GM19351 (cell line): ENCODE measurements at regions not wholly inside any gene's neighbourhood (a gene's known extent, or its start where the extent isn't known, plus 50 kb on each side); places are given as distances from the start of the nearest gene placed in this dataset.
"Not testable (repeated sequence)": the region's sequence is repeated elsewhere in the genome, so short reads cannot be mapped to it uniquely, and the experiment has no call there.

Experiments used
- ATAC-seq: cut with Tn5 transposase; IDR thresholded peaks from one replicate; pipeline ENCODE4 v1.9.1; 2021; ENCODE audit warnings: mild to moderate bottlenecking, moderate library complexity; ENCODE audit not compliant: unreplicated experiment

DNA sequence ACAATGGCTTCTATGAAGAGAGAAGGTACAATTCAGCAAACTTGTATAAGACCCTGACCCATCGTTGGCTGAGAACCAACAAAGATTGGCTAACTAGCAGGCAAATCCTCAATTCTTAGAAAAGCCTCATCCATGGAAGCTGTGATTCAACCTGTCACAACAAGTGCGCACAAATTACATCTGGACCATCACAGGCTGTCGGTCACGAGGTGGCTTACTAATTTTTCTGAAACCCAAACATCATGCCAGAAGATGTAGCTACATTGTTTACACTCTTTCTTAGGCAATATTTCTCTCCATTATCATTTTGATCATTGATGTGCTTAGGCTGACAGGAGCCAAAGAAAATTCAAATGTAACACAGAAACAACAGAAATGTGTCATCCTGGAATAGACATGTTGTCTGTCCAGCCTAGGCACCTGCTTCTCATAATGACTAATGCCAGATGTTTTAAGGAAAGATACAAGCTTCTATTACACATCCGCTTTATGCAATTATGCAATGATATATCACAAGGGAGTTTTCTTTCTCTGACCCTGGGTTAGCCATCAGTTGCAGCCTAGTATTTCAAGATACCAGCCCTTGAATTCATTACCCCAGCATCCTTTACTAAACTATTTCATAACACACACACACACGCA is 92.9 kb upstream of the DIO2 start:
- no peak for ATAC-seq

- ATAC-seq, result no peak
These were observed 89.0 kb upstream of the DIO2 start for GRCh38 chr14:80300351-80300750.

DNA sequence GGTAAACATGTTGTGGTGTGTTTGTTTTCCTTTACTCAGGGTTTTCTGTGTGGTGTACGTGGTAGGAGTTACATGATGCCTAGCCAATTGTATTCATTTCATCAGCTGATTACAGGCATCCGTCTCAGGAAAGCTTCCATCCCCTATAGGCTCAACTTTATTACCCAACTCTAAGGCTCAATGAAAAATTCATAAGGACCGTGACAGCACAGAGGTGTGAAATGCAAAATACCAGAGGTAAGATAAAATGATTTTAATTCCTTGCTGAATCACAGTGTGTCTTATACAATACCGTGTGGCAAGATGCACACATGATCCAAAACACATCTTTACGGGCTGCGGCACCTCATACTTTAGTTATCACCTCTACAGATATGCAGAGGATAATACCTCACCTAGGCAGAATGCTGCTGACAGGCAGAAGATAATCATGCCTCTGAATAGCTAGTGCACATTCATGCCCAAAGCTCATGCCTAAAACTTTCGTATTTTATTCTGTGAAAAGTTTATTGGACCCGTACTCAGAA is 87.2 kb upstream of the DIO2 start:
- no peak for ATAC-seq

GRCh38 chr14:80291101-80291500 is 79.8 kb upstream of the DIO2 start:
- ATAC-seq, result no peak

- not testable (repeated sequence) for ATAC-seq
These were observed 75.4 kb upstream of the DIO2 start for GRCh38 chr14:80286744-80287143.

- ATAC-seq, result no peak
These were observed 67.2 kb upstream of the DIO2 start for GRCh38 chr14:80278293-80279023.

DNA sequence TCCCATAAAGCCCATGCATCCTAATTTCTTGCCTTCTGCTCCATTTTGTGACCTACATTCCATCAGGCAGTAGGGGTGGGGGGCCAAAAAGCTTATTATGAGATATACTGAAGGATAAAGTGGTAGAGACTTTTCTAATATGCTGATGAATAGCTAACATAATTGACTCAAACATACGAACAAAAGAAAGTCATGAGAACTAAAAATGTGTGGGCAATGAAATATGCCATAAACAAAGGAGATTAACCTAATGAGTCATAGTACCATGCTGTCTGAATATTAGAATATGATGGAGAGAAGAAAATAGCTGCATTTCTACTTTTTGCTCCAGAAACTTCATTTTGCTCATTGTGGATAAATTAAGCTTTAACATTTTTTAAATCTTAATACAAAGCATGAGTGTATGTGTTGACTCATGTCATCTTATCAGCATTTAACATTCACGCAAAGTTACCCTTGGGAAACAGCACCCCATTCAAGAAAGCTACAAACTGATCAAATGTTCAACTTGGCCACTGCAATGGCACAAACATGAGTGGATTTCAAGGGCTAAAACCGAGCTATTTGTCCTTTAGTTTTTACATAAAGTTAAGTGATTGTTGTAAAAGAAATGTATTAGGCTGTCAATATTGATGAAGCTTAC is 64.0 kb upstream of the DIO2 start:
- no peak for ATAC-seq

GRCh38 chr14:80274310-80274709 is 63.0 kb upstream of the DIO2 start:
- not testable (repeated sequence) for ATAC-seq

GRCh38 chr14:80271389-80271788 is 60.1 kb upstream of the DIO2 start:
- no peak for ATAC-seq

GRCh38 chr14:80269353-80269925 is 58.1 kb upstream of the DIO2 start:
- ATAC-seq, result no peak

GRCh38 chr14:80266930-80267329 is 55.6 kb upstream of the DIO2 start:
- no peak for ATAC-seq

- no peak for ATAC-seq
These were observed 53.4 kb upstream of the DIO2 start for GRCh38 chr14:80264702-80265101.
